ENCODE measurements at regions not wholly inside any gene's neighbourhood (a gene's known extent, or its start where the extent isn't known, plus 50 kb on each side); places are given as distances from the start of the nearest gene placed in this dataset.

- no TSS peak for BruUV-seq (replicated peaks)
- intact Hi-C loops (cut with micrococcal nuclease; ENCODE audit: unreplicated experiment) (no loop called here), in situ Hi-C loops (cut with HindIII; ENCODE audit: low pct_unique_long_range_greater_than_20kb, low sequenced_read_pairs) (no loop called here)
- no peaks in the 10 kb centered on the region for H3K9me3 ChIP-seq (ENCODE audit: control insufficient read depth, insufficient read depth, low read depth, low read length)
- H3K4me3 ChIP-seq (ENCODE audit: low read depth in 2 of 2, low read length in 2 of 2): no peak overlapping the region
- no peaks in the 10 kb centered on the region for H3K27me3 ChIP-seq (ENCODE audit: control insufficient read depth, insufficient read depth, low read length)
- CTCF ChIA-PET: no interaction called here
- no peaks in the 10 kb centered on the region for H3K4me1 ChIP-seq (ENCODE audit: control insufficient read depth, insufficient read depth, low read length)
- no peak overlapping the region for H3K27ac ChIP-seq (ENCODE audit: low read length)
- no peak for TF ChIP-seq TCF7L2 (IDR thresholded peaks at IDR 0.05; ENCODE audit: low read depth, low read length)
- ATAC-seq (no peak), DNase-seq (ENCODE audit: low read depth, low spot score) (no peak)
- no peaks in the 10 kb centered on the region for H3K36me3 ChIP-seq (ENCODE audit: control insufficient read depth, insufficient read depth, low read length)
- POLR2A ChIA-PET: no interaction called here
Observed at GRCh38 chr2:144683966-144684365, 164.0 kb upstream of the ZEB2 start.

- H3K4me3 ChIP-seq (ENCODE audit: low read depth in 2 of 2, low read length in 2 of 2): no peak overlapping the region
- no peaks in the 10 kb centered on the region for H3K27me3 ChIP-seq (ENCODE audit: control insufficient read depth, insufficient read depth, low read length)
- no peaks in the 10 kb centered on the region for H3K9me3 ChIP-seq (ENCODE audit: control insufficient read depth, insufficient read depth, low read depth, low read length)
- BruUV-seq (replicated peaks): no TSS peak
- no peak overlapping the region for H3K27ac ChIP-seq (ENCODE audit: low read length)
- DNase-seq (ENCODE audit: low read depth, low spot score): no peak
- H3K36me3 ChIP-seq (ENCODE audit: control insufficient read depth, insufficient read depth, low read length): no peaks in the 10 kb centered on the region
- in situ Hi-C loops (cut with HindIII; ENCODE audit: low pct_unique_long_range_greater_than_20kb, low sequenced_read_pairs) (no loop called here), intact Hi-C loops (cut with micrococcal nuclease; ENCODE audit: unreplicated experiment) (no loop called here)
- ChIA-PET CTCF (no interaction called here), POLR2A (no interaction called here)
- no peaks in the 10 kb centered on the region for H3K4me1 ChIP-seq (ENCODE audit: control insufficient read depth, insufficient read depth, low read length)
- ATAC-seq: no peak
- TF ChIP-seq TCF7L2 (IDR thresholded peaks at IDR 0.05; ENCODE audit: low read depth, low read length) (no peak), POLR2AphosphoS5 (IDR thresholded peaks at IDR 0.05; ENCODE audit: low read depth, low read length) (no peak), CTCF (IDR thresholded peaks at IDR 0.05) (no peak), REST (IDR thresholded peaks at IDR 0.05; ENCODE audit: insufficient read depth in 1 of 2, low read depth in 2 of 2, low read length in 1 of 2) (no peak), SIN3A (IDR thresholded peaks at IDR 0.05; ENCODE audit: borderline replicate concordance, insufficient read depth, low read depth, low read length) (no peak)
Observed at GRCh38 chr2:144683107-144683753, 163.3 kb upstream of the ZEB2 start.

GRCh38 chr2:144682248-144682647, 162.3 kb upstream of the ZEB2 start:
- TF ChIP-seq REST (IDR thresholded peaks at IDR 0.05; ENCODE audit: insufficient read depth in 1 of 2, low read depth in 2 of 2, low read length in 1 of 2): no peak
- no peak for TF ChIP-seq POLR2AphosphoS5 (IDR thresholded peaks at IDR 0.05; ENCODE audit: low read depth, low read length)
- TF ChIP-seq CTCF (IDR thresholded peaks at IDR 0.05): no peak
- no peak for TF ChIP-seq SIN3A (IDR thresholded peaks at IDR 0.05; ENCODE audit: borderline replicate concordance, insufficient read depth, low read depth, low read length)
- no peak for TF ChIP-seq TCF7L2 (IDR thresholded peaks at IDR 0.05; ENCODE audit: low read depth, low read length)
- intact Hi-C loops (cut with micrococcal nuclease; ENCODE audit: unreplicated experiment) (no loop called here), in situ Hi-C loops (cut with HindIII; ENCODE audit: low pct_unique_long_range_greater_than_20kb, low sequenced_read_pairs) (no loop called here)
- ATAC-seq (no peak), DNase-seq (ENCODE audit: low read depth, low spot score) (no peak)
- no peaks in the 10 kb centered on the region for H3K27me3 ChIP-seq (ENCODE audit: control insufficient read depth, insufficient read depth, low read length)
- ChIA-PET CTCF (no interaction called here), POLR2A (no interaction called here)
- H3K27ac ChIP-seq (ENCODE audit: low read length): no peak overlapping the region
- H3K4me1 ChIP-seq (ENCODE audit: control insufficient read depth, insufficient read depth, low read length): no peaks in the 10 kb centered on the region
- BruUV-seq (replicated peaks): no TSS peak
- H3K36me3 ChIP-seq (ENCODE audit: control insufficient read depth, insufficient read depth, low read length): no peaks in the 10 kb centered on the region
- no peaks in the 10 kb centered on the region for H3K9me3 ChIP-seq (ENCODE audit: control insufficient read depth, insufficient read depth, low read depth, low read length)
- no peak overlapping the region for H3K4me3 ChIP-seq (ENCODE audit: low read depth in 2 of 2, low read length in 2 of 2)
